GM18519 (cell line): ENCODE measurements at regions not wholly inside any gene's neighbourhood (a gene's known extent, or its start where the extent isn't known, plus 50 kb on each side); places are given as distances from the start of the nearest gene placed in this dataset.

Experiments
- ATAC-seq: cut with Tn5 transposase; IDR thresholded peaks from one replicate; pipeline ENCODE4 v1.9.1; 2021; ENCODE audit warnings: mild to moderate bottlenecking, moderate library complexity; ENCODE audit not compliant: unreplicated experiment, low FRiP score

- ATAC-seq: no peak
Measured at GRCh38 chr5:3862906-3863305, 267.3 kb downstream of the IRX1 start.

- no peak for ATAC-seq
Measured at GRCh38 chr5:3875144-3875543, 279.5 kb downstream of the IRX1 start.

- ATAC-seq: no peak
Measured at GRCh38 chr5:3878267-3878666, 282.6 kb downstream of the IRX1 start.

GRCh38 chr5:3883040-3883439 is 287.4 kb downstream of the IRX1 start:
- ATAC-seq: no peak

GRCh38 chr5:3886524-3887451 is 291.2 kb downstream of the IRX1 start:
- no peak for ATAC-seq

GRCh38 chr5:3888310-3888709 is 292.7 kb downstream of the IRX1 start:
- no peak for ATAC-seq

- no peak for ATAC-seq
Measured at GRCh38 chr5:3889412-3890142, 293.9 kb downstream of the IRX1 start.

- no peak for ATAC-seq
Measured at GRCh38 chr5:3891113-3891512, 295.5 kb downstream of the IRX1 start.

GRCh38 chr5:3893527-3893926 is 297.9 kb downstream of the IRX1 start:
- no peak for ATAC-seq

- no peak for ATAC-seq
Measured at GRCh38 chr5:3893975-3894374, 298.3 kb downstream of the IRX1 start.

GRCh38 chr5:3896098-3896497 is 300.5 kb downstream of the IRX1 start:
- ATAC-seq: no peak

- no peak for ATAC-seq
Measured at GRCh38 chr5:3899093-3899492, 303.5 kb downstream of the IRX1 start.

- no peak for ATAC-seq
Measured at GRCh38 chr5:3904584-3904983, 309.0 kb downstream of the IRX1 start.

- no peak for ATAC-seq
Measured at GRCh38 chr5:3905031-3905430, 309.4 kb downstream of the IRX1 start.

- ATAC-seq: no peak
Measured at GRCh38 chr5:3905521-3905920, 309.9 kb downstream of the IRX1 start.

- no peak for ATAC-seq
Measured at GRCh38 chr5:3911111-3911510, 315.5 kb downstream of the IRX1 start.

- ATAC-seq: no peak
Measured at GRCh38 chr5:3911773-3912172, 316.1 kb downstream of the IRX1 start.

GRCh38 chr5:3912790-3913189 is 317.2 kb downstream of the IRX1 start:
- ATAC-seq: no peak

- ATAC-seq: no peak
Measured at GRCh38 chr5:3913279-3913678, 317.6 kb downstream of the IRX1 start.

- no peak for ATAC-seq
Measured at GRCh38 chr5:3925022-3925421, 329.4 kb downstream of the IRX1 start.

- no peak for ATAC-seq
Measured at GRCh38 chr5:3925935-3926334, 330.3 kb downstream of the IRX1 start.

GRCh38 chr5:3929799-3930198 is 334.2 kb downstream of the IRX1 start:
- no peak for ATAC-seq
